BE2C (cell line): ENCODE measurements at regions not wholly inside any gene's neighbourhood (a gene's known extent, or its start where the extent isn't known, plus 50 kb on each side); places are given as distances from the start of the nearest gene placed in this dataset.

Experiments used
- DNase-seq: peaks from one replicate; pipeline ENCODE4 v3.0.0-alpha.2; 2020
- H3K27me3 ChIP-seq: fragments of 250-450 bp; sonication (Bioruptor Pico); 2 replicates; pipeline ENCODE4 v1.5.1; 2020; ENCODE audit warnings: mild to moderate bottlenecking
- H3K36me3 ChIP-seq: fragments of 250-450 bp; sonication (Bioruptor Pico); 2 replicates; pipeline ENCODE4 v1.5.1; 2020; ENCODE audit warnings: mild to moderate bottlenecking
- H3K4me1 ChIP-seq: fragments of 250-450 bp; sonication (Bioruptor Pico); 2 replicates; pipeline ENCODE4 v1.5.1; 2020
- H3K4me3 ChIP-seq: 2 replicates; pipeline ENCODE4 v1.5.1; 2011; ENCODE audit warnings: low read depth, low read length
- H3K9me3 ChIP-seq: fragments of 250-450 bp; sonication (Bioruptor Pico); 2 replicates; pipeline ENCODE4 v1.5.1; 2020
- TF ChIP-seq, protein P1 (sequence below): IDR thresholded peaks from 2 replicates; pipeline ENCODE4 v1.5.1; 2012; ENCODE audit warnings: mild to moderate bottlenecking, low read depth, low read length

DNA sequence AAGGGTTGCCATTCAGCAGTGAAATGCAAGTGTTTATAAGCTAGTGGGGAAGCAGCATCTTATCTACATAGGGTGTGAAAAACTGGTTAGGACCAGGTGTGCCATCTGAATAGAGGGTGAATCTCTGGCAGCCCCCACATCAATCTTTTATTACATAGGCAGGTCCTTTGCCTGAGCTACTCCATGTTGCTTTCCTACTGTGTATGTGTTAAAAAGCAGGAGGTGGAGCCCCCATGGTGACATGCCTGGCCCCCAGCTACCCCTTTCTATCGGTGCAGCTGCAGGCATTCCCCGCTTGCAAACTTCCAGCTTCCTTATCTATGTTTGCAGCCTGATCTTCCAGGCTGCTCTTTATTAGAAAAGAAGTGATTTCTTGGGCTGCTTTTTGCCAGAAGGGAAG lies 353.5 kb downstream of the SPATA31D1 start:
- peaks cover 8% of the 10 kb centered on the region for H3K4me1 ChIP-seq
- no peaks in the 10 kb centered on the region for H3K27me3 ChIP-seq
- no peaks in the 10 kb centered on the region for H3K36me3 ChIP-seq
- H3K9me3 ChIP-seq = no peaks in the 10 kb centered on the region
- TF ChIP-seq, protein P1, sequence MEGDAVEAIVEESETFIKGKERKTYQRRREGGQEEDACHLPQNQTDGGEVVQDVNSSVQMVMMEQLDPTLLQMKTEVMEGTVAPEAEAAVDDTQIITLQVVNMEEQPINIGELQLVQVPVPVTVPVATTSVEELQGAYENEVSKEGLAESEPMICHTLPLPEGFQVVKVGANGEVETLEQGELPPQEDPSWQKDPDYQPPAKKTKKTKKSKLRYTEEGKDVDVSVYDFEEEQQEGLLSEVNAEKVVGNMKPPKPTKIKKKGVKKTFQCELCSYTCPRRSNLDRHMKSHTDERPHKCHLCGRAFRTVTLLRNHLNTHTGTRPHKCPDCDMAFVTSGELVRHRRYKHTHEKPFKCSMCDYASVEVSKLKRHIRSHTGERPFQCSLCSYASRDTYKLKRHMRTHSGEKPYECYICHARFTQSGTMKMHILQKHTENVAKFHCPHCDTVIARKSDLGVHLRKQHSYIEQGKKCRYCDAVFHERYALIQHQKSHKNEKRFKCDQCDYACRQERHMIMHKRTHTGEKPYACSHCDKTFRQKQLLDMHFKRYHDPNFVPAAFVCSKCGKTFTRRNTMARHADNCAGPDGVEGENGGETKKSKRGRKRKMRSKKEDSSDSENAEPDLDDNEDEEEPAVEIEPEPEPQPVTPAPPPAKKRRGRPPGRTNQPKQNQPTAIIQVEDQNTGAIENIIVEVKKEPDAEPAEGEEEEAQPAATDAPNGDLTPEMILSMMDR = no peak
- no peak for DNase-seq
- H3K4me3 ChIP-seq = no peak overlapping the region

DNA sequence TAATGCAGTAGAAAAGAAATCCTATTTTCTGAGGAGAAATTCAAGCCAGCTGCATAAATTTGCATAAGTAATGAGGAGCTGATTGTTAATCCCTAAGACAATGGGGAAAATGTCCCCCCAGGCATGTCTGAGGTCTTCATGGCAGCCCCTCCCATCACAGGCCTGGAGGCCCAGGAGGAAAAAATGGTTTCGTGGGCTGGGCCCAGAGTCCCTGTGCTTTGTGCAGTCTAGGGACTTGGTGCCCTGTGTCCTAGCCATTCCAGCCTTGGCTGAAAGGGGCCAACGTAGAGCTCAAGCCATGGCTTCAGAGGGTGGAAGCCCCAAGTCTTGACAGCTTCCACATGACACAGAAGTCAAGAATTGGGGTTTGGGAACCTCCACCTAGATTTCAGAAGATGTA lies 357.5 kb downstream of the SPATA31D1 start:
- no peak overlapping the region for H3K4me3 ChIP-seq
- H3K4me1 ChIP-seq = no peaks in the 10 kb centered on the region
- TF ChIP-seq, protein P1 = no peak
- no peaks in the 10 kb centered on the region for H3K36me3 ChIP-seq
- DNase-seq = no peak
- H3K27me3 ChIP-seq = no peaks in the 10 kb centered on the region
- no peaks in the 10 kb centered on the region for H3K9me3 ChIP-seq

DNA sequence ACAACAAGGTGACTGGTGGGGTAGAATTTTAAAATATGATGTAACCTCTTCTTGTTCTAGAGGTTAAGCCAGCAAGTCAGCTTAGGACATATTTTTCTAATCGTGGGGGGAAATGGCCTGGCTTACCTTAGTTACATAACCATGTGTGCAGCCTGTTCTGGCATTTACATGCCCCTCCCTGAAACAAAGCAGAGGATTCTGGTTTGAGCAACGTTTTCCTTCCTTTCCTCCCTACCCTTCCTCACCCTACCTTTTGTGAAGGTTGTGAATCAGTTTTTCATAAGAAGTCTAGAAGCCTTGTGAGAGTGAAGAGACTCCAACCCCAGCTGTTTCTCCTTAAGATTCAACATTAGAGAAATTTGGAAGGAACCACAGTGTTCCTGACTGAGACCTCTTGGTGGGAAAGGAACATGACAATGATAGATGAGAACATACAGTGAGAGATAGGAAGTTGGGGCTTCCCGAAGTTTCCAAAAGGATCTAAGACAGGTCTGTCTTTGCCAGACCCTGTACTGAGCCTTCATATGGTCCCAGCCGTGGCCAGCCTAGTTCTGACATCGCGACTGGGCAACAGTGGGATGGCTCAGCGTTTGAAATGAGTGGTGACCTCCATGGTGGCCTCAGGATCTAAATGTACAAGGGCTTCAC lies 365.2 kb downstream of the SPATA31D1 start:
- no peak overlapping the region for H3K4me3 ChIP-seq
- TF ChIP-seq, protein P1 = no peak
- no peaks in the 10 kb centered on the region; the same call in 1 of the 2 replicates for H3K4me1 ChIP-seq
- no peaks in the 10 kb centered on the region for H3K27me3 ChIP-seq
- no peaks in the 10 kb centered on the region for H3K36me3 ChIP-seq
- no peak for DNase-seq
- no peaks in the 10 kb centered on the region for H3K9me3 ChIP-seq

DNA sequence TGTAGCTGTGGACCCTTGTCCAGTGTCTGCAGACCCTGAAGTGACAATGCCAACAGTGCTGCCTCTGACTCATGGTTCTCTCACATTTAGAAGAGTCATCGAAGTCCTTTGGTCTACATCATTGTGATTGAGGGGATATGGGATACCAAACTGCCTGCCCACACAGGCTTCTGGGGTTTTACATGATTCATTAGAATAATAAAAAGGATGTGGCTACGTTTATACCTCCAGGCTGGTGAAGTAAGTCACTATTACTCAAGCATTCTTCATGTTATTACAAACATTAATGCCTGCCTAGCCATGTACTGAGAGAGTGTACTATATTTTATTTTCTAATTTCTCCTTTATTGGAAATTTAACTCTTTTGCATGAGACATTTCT lies 365.7 kb downstream of the SPATA31D1 start:
- DNase-seq = no peak
- TF ChIP-seq, protein P1 = no peak
- H3K36me3 ChIP-seq = no peaks in the 10 kb centered on the region
- no peaks in the 10 kb centered on the region; the same call in 1 of the 2 replicates for H3K4me1 ChIP-seq
- no peaks in the 10 kb centered on the region for H3K9me3 ChIP-seq
- no peak overlapping the region for H3K4me3 ChIP-seq
- H3K27me3 ChIP-seq = no peaks in the 10 kb centered on the region

DNA sequence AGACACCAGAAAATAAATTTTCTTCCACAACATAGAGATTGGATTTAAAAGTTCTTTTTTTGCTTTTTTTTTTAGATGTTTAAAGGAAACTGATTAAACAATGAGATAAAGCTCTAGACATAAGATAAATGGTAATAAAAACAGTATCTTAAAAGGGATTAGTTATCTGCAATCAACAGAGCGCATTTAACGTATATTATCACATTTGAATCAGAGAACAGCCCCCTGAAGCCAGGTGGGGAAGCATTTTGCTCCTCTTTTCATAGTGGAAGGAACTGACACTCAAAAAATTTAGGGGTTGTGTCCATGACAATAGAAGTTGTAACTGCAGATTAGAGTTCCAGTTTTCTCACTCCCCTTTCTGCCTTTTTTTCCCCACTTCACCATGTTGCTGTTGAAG lies 367.6 kb downstream of the SPATA31D1 start:
- Histone ChIP-seq H3K27me3 (no peaks in the 10 kb centered on the region), H3K4me1 (no peaks in the 10 kb centered on the region; the same call in 1 of the 2 replicates), H3K4me3 (no peak overlapping the region), H3K36me3 (no peaks in the 10 kb centered on the region), H3K9me3 (no peaks in the 10 kb centered on the region)
- TF ChIP-seq, protein P1 = no peak
- no peak for DNase-seq

DNA sequence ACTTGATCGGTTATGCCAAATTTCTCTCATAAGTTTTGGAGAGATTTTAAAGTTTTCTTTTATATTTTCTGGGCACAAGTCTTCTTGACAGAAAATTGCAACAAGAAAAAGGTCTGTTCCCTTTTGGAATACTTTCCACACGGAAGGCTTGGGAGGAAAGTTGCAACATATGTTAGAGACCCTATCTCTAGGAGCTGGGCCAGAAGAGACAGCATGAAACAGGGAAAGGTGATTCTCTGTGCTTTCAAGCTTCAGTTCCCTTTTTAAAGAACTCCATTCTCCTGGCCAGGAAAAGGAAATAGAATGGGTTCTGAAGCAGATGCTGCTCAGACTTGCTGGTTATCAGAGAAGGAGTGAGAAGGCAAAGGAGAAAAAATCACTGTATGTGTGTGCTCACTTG lies 368.3 kb downstream of the SPATA31D1 start:
- TF ChIP-seq, protein P1 = no peak
- Histone ChIP-seq H3K4me3 (no peak overlapping the region), H3K36me3 (no peaks in the 10 kb centered on the region), H3K4me1 (no peaks in the 10 kb centered on the region; the same call in 1 of the 2 replicates), H3K27me3 (no peaks in the 10 kb centered on the region), H3K9me3 (no peaks in the 10 kb centered on the region)
- no peak for DNase-seq
